ENCODE measurements at regions not wholly inside any gene's neighbourhood (a gene's known extent, or its start where the extent isn't known, plus 50 kb on each side); places are given as distances from the start of the nearest gene placed in this dataset.

DNA sequence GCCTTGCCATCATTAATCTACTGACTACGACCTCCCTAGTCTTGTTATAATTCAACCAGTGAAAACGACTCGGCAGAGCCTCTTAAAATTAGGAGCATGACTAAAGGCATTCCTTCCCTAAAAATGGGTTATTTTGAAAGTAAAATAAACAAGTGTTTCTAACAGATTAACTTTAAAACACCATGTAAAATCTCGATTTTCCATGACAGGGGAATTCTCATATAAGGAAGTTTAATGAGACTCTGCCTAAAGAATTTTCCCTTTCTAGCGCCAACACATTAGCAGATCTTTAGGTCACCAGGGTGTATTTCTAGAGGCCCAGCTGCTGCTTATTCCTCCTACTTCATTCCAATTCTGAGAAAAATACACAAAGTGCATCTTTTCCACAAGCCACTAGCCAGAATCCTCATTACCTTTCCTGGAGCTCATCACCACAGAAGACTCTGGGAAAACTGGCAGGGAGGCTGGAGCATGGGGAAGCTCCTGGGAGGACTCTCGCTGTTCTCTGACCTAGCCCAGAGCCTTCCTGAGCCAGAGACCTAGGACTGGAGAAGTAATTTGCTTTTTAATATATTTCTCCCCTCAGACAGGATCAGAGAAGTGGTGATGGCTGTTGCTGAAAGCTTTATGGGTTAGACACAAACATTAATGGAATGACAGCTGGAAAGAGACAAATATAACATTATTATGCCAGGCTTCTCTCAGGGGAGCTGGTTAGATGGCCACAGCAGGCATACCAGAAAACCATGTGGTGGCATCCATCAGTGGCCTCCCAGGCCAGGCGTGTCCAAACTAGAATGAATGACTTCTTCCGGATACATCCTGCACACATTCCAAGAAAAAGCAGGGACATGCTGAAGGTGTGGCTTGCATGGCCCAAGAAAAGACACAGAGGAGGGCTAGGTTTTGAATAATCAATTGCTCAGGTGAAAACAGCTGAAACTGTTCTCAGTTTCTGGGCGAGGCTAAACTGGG, 63.6 kb upstream of the CTTNBP2NL start:
- in situ Hi-C loops (cut with HindIII; ENCODE audit: low sequenced_read_pairs), result no loop called here
- no peak for DNase-seq (ENCODE audit: low spot score)

DNA sequence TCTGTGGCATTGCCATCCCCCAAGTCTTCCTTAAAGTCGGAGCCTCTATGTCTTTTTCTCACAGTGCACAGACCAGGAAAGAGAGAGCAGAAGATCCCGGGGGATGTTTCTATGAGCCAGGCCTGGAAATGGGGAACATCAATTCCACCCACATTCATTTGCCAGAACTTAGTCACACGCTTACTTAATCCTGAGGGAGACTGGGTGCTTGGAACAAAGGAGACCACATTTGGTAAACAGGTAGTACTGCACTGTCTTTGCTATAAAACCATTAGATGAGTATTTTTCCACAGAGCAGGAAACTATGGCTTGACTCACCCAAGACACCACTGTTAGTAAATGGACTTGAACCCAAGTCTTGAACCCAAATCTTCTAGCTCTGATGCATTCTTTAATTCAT, 60.7 kb upstream of the CTTNBP2NL start:
- no peak for DNase-seq (ENCODE audit: low spot score)
- in situ Hi-C loops (cut with HindIII; ENCODE audit: low sequenced_read_pairs), result no loop called here

- peak; percentile 72 for DNase-seq (ENCODE audit: low spot score)
- in situ Hi-C loops (cut with HindIII; ENCODE audit: low sequenced_read_pairs), result no loop called here
Measured at GRCh38 chr1:112337028-112337531, 58.9 kb upstream of the CTTNBP2NL start.

DNA sequence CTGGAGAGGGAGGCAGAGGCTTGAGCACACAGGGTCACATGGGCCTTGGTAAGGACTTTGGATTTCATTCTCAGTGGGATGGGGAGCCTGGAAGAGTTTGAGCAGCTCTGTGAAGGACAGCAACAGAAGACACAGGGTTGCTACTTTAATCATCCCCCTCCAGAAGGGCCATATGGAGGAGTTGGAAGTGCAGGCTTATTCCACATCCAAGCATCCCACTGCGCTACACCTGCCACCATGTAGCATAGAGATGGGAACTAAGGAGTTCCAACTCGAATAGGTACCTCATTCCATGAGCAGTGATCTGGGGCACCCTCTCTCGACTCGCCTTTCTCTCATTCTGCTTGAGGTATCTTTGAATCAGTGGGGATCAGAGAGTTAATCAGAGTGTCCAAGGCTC, 54.0 kb upstream of the CTTNBP2NL start:
- in situ Hi-C loops (cut with HindIII; ENCODE audit: low sequenced_read_pairs), result no loop called here
- peak; percentile 97 for DNase-seq (ENCODE audit: low spot score)

DNA sequence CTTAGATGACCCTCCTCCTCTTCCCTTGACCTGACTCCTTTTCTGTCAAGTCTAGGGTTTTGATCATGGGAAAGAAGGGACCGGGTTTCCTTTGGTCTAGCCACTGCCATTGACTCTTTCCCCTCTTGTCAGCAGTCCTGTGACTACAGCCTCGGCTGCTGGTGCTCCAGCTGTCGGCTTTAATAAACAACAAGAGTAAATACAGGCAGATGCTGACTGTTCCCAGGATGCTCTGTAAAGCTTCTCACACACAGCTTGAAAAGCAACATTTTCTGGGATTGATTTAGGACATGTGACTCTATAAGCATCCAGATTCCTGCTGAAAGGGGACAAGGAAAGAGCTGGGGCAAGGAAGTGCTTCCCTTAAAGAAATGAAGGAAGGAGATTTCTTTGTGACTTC, 53.5 kb upstream of the CTTNBP2NL start:
- no peak for DNase-seq (ENCODE audit: low spot score)
- in situ Hi-C loops (cut with HindIII; ENCODE audit: low sequenced_read_pairs), result no loop called here

DNA sequence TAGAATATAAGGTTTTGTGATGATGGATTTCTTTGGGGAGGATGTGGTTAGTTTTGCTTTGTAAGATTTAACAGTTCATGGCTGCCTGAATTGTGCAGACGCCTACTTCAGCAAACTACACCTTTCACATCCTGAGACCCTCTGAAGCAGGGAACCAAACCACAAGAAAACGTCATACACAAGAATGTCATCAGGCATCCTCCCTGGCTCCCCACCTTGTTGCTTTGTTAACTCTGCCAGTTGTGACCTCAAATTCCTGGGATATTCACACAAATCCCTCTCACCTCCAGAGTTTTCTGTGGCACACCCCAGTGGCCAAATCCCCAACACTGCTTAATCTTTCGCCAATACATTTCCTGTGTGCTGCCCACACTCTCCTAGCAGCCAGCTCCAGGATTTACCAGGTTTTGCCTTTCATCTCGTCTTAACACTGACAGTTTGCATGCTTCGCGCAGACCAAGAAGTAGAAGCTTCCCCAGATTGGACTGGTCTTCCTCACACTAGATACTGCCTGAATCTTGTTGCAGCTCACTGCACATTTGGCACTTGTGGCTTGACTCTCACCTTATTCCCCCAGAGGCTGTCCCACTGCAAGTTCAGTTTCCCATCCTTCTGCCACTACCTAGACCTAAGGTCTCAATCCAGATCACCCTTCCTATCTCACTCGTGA, 51.1 kb upstream of the CTTNBP2NL start:
- peak; percentile 39 for DNase-seq (ENCODE audit: low spot score)
- in situ Hi-C loops (cut with HindIII; ENCODE audit: low sequenced_read_pairs), result no loop called here
